ENCODE measurements at regions not wholly inside any gene's neighbourhood (a gene's known extent, or its start where the extent isn't known, plus 50 kb on each side); places are given as distances from the start of the nearest gene placed in this dataset.

DNA sequence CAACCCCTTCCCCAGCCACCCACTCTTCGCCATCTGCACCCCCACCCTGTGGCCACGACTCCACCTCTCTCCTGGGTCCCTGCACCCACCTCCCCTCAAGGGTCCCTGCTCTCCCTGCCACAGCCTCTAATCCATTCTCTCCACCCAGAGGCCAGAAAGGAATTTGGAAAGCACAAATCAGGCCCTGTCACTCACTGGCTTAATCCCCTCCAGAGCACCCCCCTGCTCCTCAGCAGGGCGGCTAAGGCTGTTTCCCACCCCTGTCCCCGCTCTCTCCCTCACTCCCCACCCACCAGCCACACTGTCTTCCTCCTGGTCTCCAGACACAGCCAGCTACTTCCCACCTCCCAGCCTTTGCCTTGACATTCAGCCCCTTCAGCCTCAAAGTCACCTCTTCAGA lies 150.0 kb upstream of the LINGO1 start:
- ATAC-seq = no peak
- ChIA-PET CTCF (no interaction called here), POLR2A (no interaction called here)
- no peaks in the 10 kb centered on the region for H3K9me3 ChIP-seq (ENCODE audit: control insufficient read depth, insufficient read depth, low read depth, low read length)
- no peaks in the 10 kb centered on the region for H3K27me3 ChIP-seq (ENCODE audit: control insufficient read depth, insufficient read depth, low read length)
- in situ Hi-C loops (cut with HindIII; ENCODE audit: low pct_unique_long_range_greater_than_20kb, low sequenced_read_pairs) = no loop called here
- no TSS peak for BruUV-seq (replicated peaks)
- H3K27ac ChIP-seq (ENCODE audit: low read length) = no peak overlapping the region
- H3K36me3 ChIP-seq (ENCODE audit: control insufficient read depth, insufficient read depth, low read length) = no peaks in the 10 kb centered on the region
- no peak overlapping the region for H3K4me3 ChIP-seq (ENCODE audit: low read depth in 2 of 2, low read length in 2 of 2)
- TF ChIP-seq, protein P1, sequence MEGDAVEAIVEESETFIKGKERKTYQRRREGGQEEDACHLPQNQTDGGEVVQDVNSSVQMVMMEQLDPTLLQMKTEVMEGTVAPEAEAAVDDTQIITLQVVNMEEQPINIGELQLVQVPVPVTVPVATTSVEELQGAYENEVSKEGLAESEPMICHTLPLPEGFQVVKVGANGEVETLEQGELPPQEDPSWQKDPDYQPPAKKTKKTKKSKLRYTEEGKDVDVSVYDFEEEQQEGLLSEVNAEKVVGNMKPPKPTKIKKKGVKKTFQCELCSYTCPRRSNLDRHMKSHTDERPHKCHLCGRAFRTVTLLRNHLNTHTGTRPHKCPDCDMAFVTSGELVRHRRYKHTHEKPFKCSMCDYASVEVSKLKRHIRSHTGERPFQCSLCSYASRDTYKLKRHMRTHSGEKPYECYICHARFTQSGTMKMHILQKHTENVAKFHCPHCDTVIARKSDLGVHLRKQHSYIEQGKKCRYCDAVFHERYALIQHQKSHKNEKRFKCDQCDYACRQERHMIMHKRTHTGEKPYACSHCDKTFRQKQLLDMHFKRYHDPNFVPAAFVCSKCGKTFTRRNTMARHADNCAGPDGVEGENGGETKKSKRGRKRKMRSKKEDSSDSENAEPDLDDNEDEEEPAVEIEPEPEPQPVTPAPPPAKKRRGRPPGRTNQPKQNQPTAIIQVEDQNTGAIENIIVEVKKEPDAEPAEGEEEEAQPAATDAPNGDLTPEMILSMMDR (IDR thresholded peaks at IDR 0.05) = no peak
- no peak for TF ChIP-seq SIN3A (IDR thresholded peaks at IDR 0.05; ENCODE audit: borderline replicate concordance, insufficient read depth, low read depth, low read length)
- TF ChIP-seq TCF7L2 (IDR thresholded peaks at IDR 0.05; ENCODE audit: low read depth, low read length) = no peak
- TF ChIP-seq, protein P2, sequence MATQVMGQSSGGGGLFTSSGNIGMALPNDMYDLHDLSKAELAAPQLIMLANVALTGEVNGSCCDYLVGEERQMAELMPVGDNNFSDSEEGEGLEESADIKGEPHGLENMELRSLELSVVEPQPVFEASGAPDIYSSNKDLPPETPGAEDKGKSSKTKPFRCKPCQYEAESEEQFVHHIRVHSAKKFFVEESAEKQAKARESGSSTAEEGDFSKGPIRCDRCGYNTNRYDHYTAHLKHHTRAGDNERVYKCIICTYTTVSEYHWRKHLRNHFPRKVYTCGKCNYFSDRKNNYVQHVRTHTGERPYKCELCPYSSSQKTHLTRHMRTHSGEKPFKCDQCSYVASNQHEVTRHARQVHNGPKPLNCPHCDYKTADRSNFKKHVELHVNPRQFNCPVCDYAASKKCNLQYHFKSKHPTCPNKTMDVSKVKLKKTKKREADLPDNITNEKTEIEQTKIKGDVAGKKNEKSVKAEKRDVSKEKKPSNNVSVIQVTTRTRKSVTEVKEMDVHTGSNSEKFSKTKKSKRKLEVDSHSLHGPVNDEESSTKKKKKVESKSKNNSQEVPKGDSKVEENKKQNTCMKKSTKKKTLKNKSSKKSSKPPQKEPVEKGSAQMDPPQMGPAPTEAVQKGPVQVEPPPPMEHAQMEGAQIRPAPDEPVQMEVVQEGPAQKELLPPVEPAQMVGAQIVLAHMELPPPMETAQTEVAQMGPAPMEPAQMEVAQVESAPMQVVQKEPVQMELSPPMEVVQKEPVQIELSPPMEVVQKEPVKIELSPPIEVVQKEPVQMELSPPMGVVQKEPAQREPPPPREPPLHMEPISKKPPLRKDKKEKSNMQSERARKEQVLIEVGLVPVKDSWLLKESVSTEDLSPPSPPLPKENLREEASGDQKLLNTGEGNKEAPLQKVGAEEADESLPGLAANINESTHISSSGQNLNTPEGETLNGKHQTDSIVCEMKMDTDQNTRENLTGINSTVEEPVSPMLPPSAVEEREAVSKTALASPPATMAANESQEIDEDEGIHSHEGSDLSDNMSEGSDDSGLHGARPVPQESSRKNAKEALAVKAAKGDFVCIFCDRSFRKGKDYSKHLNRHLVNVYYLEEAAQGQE (IDR thresholded peaks at IDR 0.05; ENCODE audit: insufficient read depth in 1 of 2, low read depth in 2 of 2, low read length in 1 of 2) = no peak
- no peak for TF ChIP-seq POLR2AphosphoS5 (IDR thresholded peaks at IDR 0.05; ENCODE audit: low read depth, low read length)
- no peak for DNase-seq (ENCODE audit: low read depth, low spot score)
- intact Hi-C loops (cut with micrococcal nuclease; ENCODE audit: unreplicated experiment) = no loop called here
- no peaks in the 10 kb centered on the region for H3K4me1 ChIP-seq (ENCODE audit: control insufficient read depth, insufficient read depth, low read length)

DNA sequence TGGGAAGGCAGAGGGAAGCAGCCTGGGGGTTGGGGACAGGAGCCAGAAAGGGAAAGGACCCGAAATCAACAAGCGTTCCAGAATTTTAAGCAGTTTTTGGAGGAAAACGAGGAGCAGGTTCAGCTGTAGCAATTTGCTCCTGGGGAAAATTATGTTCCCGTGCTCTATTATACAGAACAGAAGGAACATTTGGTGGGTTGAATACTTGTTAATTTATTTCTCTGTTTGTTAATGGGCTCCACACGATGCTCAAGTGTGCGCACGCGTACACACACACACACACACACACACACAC lies 149.2 kb upstream of the LINGO1 start:
- in situ Hi-C loops (cut with HindIII; ENCODE audit: low pct_unique_long_range_greater_than_20kb, low sequenced_read_pairs) (no loop called here), intact Hi-C loops (cut with micrococcal nuclease; ENCODE audit: unreplicated experiment) (no loop called here)
- no peak for DNase-seq (ENCODE audit: low read depth, low spot score)
- ChIA-PET CTCF (interaction anchor here (0.6 kb wide), 1 partner anchor 21 kb away, joined by 3 read pairs; no protein-coding TSS in a partner anchor), POLR2A (interaction anchor here (0.6 to 1.1 kb wide), 2 partner anchors 13 to 340 kb away, joined by 3 to 5 read pairs; no protein-coding TSS in a partner anchor)
- TF ChIP-seq, protein P1 (IDR thresholded peaks at IDR 0.05) = no peak
- TF ChIP-seq TCF7L2 (IDR thresholded peaks at IDR 0.05; ENCODE audit: low read depth, low read length) = no peak
- TF ChIP-seq, protein P2 (IDR thresholded peaks at IDR 0.05; ENCODE audit: insufficient read depth in 1 of 2, low read depth in 2 of 2, low read length in 1 of 2) = no peak
- no peak for TF ChIP-seq POLR2AphosphoS5 (IDR thresholded peaks at IDR 0.05; ENCODE audit: low read depth, low read length)
- no peak for TF ChIP-seq SIN3A (IDR thresholded peaks at IDR 0.05; ENCODE audit: borderline replicate concordance, insufficient read depth, low read depth, low read length)
- no peaks in the 10 kb centered on the region for H3K4me1 ChIP-seq (ENCODE audit: control insufficient read depth, insufficient read depth, low read length)
- no peaks in the 10 kb centered on the region for H3K36me3 ChIP-seq (ENCODE audit: control insufficient read depth, insufficient read depth, low read length)
- BruUV-seq (replicated peaks) = no TSS peak
- no peaks in the 10 kb centered on the region for H3K9me3 ChIP-seq (ENCODE audit: control insufficient read depth, insufficient read depth, low read depth, low read length)
- no peak for ATAC-seq
- no peak overlapping the region for H3K27ac ChIP-seq (ENCODE audit: low read length)
- H3K4me3 ChIP-seq (ENCODE audit: low read depth in 2 of 2, low read length in 2 of 2) = no peak overlapping the region
- no peaks in the 10 kb centered on the region for H3K27me3 ChIP-seq (ENCODE audit: control insufficient read depth, insufficient read depth, low read length)

All from Panc1 (cell line).